Hepatocyte (in vitro differentiated cells): ENCODE measurements at regions not wholly inside any gene's neighbourhood (a gene's known extent, or its start where the extent isn't known, plus 50 kb on each side); places are given as distances from the start of the nearest gene placed in this dataset.

Experiments
- EZH2 ChIP-seq: fragments of 200-600 bp; sonication (generic); IDR thresholded peaks from 2 replicates; pipeline ENCODE4 v1.6.1; 2016; ENCODE audit warnings: antibody characterized with exemption, mild to moderate bottlenecking, borderline replicate concordance
- EZH2phosphoT487 ChIP-seq: fragments of 200-600 bp; sonication (generic); IDR thresholded peaks from one replicate; pipeline ENCODE4 v1.6.1; 2018; ENCODE audit warnings: antibody characterized with exemption, mild to moderate bottlenecking, low read depth, moderate library complexity; ENCODE audit not compliant: unreplicated experiment, severe bottlenecking
- TF ChIP-seq, protein P1 (sequence below): fragments of 200-600 bp; sonication (generic); IDR thresholded peaks from 2 replicates; pipeline ENCODE4 v1.5.1; 2016; ENCODE audit warnings: antibody characterized with exemption, mild to moderate bottlenecking; ENCODE audit not compliant: poor library complexity

DNA sequence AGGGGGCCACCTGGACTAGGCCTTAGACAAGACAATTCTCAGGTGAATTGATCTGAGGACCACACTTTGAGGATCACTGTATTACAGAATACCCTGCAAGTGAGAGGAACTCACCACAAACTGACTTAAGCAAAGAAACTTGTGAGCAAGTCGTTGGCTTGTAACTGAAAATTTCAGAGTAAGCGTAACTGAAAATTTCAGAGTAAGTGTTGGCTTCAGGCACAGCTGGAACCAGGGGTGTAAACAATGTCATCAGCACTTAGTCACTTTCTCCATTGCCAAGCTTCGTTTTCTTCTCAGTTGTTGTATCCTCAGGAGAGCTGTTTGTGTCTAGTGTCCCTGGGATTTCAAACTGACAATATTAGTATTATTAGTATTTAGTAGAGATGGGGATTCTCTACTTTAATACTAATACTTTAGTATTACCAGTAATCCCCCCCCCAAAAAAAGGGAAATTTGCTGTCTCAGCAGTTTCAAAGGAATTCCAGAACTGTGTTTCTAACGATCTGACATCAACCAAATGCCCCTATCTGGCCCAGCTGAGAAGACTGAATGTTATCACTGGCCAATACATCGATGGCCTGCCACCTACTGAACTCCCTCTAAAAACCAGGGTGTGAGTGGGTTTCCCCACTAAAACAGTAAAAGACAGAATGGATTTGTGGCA, 474.4 kb downstream of the NTRK3 start:
- TF ChIP-seq, protein P1, sequence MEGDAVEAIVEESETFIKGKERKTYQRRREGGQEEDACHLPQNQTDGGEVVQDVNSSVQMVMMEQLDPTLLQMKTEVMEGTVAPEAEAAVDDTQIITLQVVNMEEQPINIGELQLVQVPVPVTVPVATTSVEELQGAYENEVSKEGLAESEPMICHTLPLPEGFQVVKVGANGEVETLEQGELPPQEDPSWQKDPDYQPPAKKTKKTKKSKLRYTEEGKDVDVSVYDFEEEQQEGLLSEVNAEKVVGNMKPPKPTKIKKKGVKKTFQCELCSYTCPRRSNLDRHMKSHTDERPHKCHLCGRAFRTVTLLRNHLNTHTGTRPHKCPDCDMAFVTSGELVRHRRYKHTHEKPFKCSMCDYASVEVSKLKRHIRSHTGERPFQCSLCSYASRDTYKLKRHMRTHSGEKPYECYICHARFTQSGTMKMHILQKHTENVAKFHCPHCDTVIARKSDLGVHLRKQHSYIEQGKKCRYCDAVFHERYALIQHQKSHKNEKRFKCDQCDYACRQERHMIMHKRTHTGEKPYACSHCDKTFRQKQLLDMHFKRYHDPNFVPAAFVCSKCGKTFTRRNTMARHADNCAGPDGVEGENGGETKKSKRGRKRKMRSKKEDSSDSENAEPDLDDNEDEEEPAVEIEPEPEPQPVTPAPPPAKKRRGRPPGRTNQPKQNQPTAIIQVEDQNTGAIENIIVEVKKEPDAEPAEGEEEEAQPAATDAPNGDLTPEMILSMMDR: no peak
- no peak for TF ChIP-seq EZH2
- no peak for TF ChIP-seq EZH2phosphoT487
